Stromal cell of bone marrow (primary cell): ENCODE measurements at regions not wholly inside any gene's neighbourhood (a gene's known extent, or its start where the extent isn't known, plus 50 kb on each side); places are given as distances from the start of the nearest gene placed in this dataset.

Experiments
- DNase-seq: peaks from one replicate; pipeline ENCODE4 v3.0.0-alpha.2; 2012; ENCODE audit warnings: low read depth

GRCh38 chr3:72257738-72258137, 472.8 kb upstream of the PROK2 start:
- no peak for DNase-seq

- DNase-seq: no peak
Observed at GRCh38 chr3:72257203-72257602, 472.3 kb upstream of the PROK2 start.

- DNase-seq: no peak
Observed at GRCh38 chr3:72256716-72257115, 471.8 kb upstream of the PROK2 start.

- DNase-seq: no peak
Observed at GRCh38 chr3:72255791-72256559, 471.0 kb upstream of the PROK2 start.

GRCh38 chr3:72255191-72255590, 470.2 kb upstream of the PROK2 start:
- DNase-seq: no peak

- no peak for DNase-seq
Observed at GRCh38 chr3:72254483-72254882, 469.5 kb upstream of the PROK2 start.

GRCh38 chr3:72250725-72251124, 465.8 kb upstream of the PROK2 start:
- DNase-seq: no peak

GRCh38 chr3:72248869-72249268, 463.9 kb upstream of the PROK2 start:
- no peak for DNase-seq

- no peak for DNase-seq
Observed at GRCh38 chr3:72248389-72248761, 463.4 kb upstream of the PROK2 start.

GRCh38 chr3:72247645-72248388, 462.9 kb upstream of the PROK2 start:
- no peak for DNase-seq

GRCh38 chr3:72247126-72247525, 462.2 kb upstream of the PROK2 start:
- no peak for DNase-seq

- no peak for DNase-seq
Observed at GRCh38 chr3:72246685-72247084, 461.7 kb upstream of the PROK2 start.

- no peak for DNase-seq
Observed at GRCh38 chr3:72245183-72245811, 460.3 kb upstream of the PROK2 start.

GRCh38 chr3:72244396-72244795, 459.4 kb upstream of the PROK2 start:
- no peak for DNase-seq

- DNase-seq: no peak
Observed at GRCh38 chr3:72242326-72242725, 457.4 kb upstream of the PROK2 start.

GRCh38 chr3:72241525-72241924, 456.6 kb upstream of the PROK2 start:
- no peak for DNase-seq

GRCh38 chr3:72240531-72240930, 455.6 kb upstream of the PROK2 start:
- DNase-seq: no peak

- no peak for DNase-seq
Observed at GRCh38 chr3:72238801-72239200, 453.9 kb upstream of the PROK2 start.

GRCh38 chr3:72238010-72238691, 453.2 kb upstream of the PROK2 start:
- DNase-seq: no peak

GRCh38 chr3:72237679-72238009, 452.7 kb upstream of the PROK2 start:
- DNase-seq: no peak

- DNase-seq: peak; percentile 86
Observed at GRCh38 chr3:72234391-72234790, 449.4 kb upstream of the PROK2 start.

- DNase-seq: no peak
Observed at GRCh38 chr3:72233571-72233970, 448.6 kb upstream of the PROK2 start.

GRCh38 chr3:72232777-72233176, 447.8 kb upstream of the PROK2 start:
- no peak for DNase-seq
